ENCODE measurements at regions not wholly inside any gene's neighbourhood (a gene's known extent, or its start where the extent isn't known, plus 50 kb on each side); places are given as distances from the start of the nearest gene placed in this dataset.
"Not testable (repeated sequence)": the region's sequence is repeated elsewhere in the genome, so short reads cannot be mapped to it uniquely, and the experiment has no call there.

- Mint-ChIP-seq H3K4me1 (ENCODE audit: low read depth) (peaks cover 73% of the 10 kb centered on the region), H3K36me3 (ENCODE audit: insufficient read depth in 2 of 2) (peaks cover 12 to 16% of the 10 kb centered on the region in 2 donors), H3K4me3 (peak overlapping the region; percentile 18 to 69), H3K27ac (peak overlapping the region; percentile 78), H3K9me3 (peaks cover 9 to 11% of the 10 kb centered on the region in 2 donors), H3K27me3 (ENCODE audit: low read depth) (no peaks in the 10 kb centered on the region)
- ATAC-seq (replicated peaks in 1 of 2) (no peak), DNase-seq (no peak)
Measured at GRCh38 chr12:89235189-89235993, 116.9 kb downstream of the DUSP6 start.

DNA sequence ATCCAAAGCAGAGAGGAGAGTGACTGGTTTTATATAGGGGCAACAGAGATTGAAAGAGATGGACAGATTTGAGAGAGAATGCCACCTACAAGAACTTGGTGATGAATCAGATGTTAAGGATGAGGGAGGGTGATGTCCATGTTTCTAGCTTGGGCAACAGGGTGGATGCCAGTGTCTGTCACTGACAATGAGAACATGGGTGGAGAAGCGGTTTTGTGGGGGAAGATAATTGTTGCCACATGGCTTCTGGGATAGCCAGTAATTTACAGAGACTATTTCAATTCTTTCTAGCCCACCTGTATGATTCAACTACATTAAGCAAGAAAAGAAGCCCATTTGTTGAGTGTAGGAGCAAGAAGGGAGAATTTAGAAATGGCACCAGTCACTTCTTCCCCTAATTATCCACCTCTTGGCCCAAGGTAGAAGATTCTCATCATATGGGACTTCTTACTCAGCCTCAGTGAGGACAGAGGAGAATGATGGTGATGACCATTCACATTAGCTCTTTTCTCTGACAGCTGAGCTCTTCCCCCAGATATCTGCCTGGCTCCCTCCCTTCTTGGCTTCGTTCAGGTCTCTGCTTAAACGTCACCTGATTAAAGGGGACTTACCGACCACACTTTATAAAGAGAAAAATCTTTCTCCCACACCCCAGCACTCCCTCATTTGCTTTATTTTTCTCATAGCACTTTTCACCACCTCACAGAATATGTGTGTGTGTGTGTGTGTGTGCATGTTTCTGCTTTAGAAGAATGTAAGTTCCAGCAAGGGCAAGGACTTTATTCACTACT, 117.8 kb downstream of the DUSP6 start:
- Mint-ChIP-seq H3K27ac (peak overlapping the region; percentile 78), H3K36me3 (ENCODE audit: insufficient read depth in 2 of 2) (peaks cover 10 to 16% of the 10 kb centered on the region in 2 donors), H3K4me3 (peak overlapping the region in 1 of 2 donors; percentile 69), H3K27me3 (ENCODE audit: low read depth) (no peaks in the 10 kb centered on the region), H3K9me3 (peaks cover 9 to 11% of the 10 kb centered on the region in 2 donors), H3K4me1 (ENCODE audit: low read depth) (peaks cover 67% of the 10 kb centered on the region)
- DNase-seq (no peak), ATAC-seq (replicated peaks in 1 of 2) (peak in 1 of 2 donors; percentile 14)

DNA sequence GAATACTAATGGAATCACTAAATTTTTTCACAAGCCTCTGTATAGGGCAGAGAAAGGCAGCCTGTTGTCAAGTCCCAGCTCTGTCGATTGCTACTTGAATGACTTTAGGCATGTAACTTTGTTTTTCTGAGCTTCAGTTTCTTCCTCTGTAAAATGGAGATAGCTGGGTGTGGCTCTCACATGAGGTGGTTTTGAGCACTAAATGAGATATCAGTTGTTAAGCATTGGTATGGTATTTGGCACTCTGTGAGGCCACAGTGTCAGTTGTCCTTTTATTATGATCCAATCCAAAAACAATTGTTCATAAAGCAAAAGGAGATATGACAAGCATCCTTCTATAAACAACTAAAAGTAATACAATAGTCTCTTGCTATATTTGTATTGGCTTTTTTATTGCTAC, 120.6 kb downstream of the DUSP6 start:
- Mint-ChIP-seq H3K27me3 (ENCODE audit: low read depth) (no peaks in the 10 kb centered on the region), H3K27ac (peak overlapping the region; percentile 55), H3K4me1 (ENCODE audit: low read depth) (peaks cover 71% of the 10 kb centered on the region), H3K4me3 (peak overlapping the region in 1 of 2 donors; percentile 49), H3K9me3 (peaks cover 3 to 4% of the 10 kb centered on the region in 2 donors), H3K36me3 (ENCODE audit: insufficient read depth in 2 of 2) (peaks cover 7 to 10% of the 10 kb centered on the region in 2 donors)
- ATAC-seq (replicated peaks in 1 of 2) (peak; percentile 34 to 62), DNase-seq (no peak)

GRCh38 chr12:89230376-89231315, 121.7 kb downstream of the DUSP6 start:
- no peak for DNase-seq
- peaks cover 73% of the 10 kb centered on the region for H3K4me1 Mint-ChIP-seq (ENCODE audit: low read depth)
- H3K4me3 Mint-ChIP-seq, result peak overlapping the region in 1 of 2 donors; percentile 16
- peaks cover 7 to 10% of the 10 kb centered on the region in 2 donors for H3K36me3 Mint-ChIP-seq (ENCODE audit: insufficient read depth in 2 of 2)
- H3K27me3 Mint-ChIP-seq (ENCODE audit: low read depth), result no peaks in the 10 kb centered on the region
- H3K9me3 Mint-ChIP-seq, result peaks cover 3 to 4% of the 10 kb centered on the region in 2 donors
- no peak overlapping the region for H3K27ac Mint-ChIP-seq
- no peak for ATAC-seq (replicated peaks in 1 of 2)

DNA sequence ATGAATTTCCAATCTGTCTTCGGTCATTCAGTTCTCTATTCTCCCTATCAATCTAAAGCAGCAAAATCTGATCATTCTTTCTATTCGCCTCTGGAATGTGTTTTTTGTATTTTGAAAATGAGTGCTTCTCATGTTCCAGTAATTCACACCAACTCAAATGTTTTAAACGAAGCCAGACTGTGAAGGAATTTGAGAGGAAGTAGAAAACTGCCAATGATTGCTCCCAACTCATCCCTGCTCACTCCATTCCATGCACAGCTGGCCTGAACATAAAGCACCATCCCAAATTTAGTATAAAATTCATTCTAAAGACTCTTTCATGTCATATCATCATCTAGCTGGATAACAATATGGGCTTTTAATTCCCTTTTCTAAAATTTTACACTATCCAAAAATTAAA, 123.8 kb downstream of the DUSP6 start:
- DNase-seq (no peak), ATAC-seq (replicated peaks in 1 of 2) (no peak)
- Mint-ChIP-seq H3K4me3 (no peak overlapping the region), H3K4me1 (ENCODE audit: low read depth) (peaks cover 80% of the 10 kb centered on the region), H3K27me3 (ENCODE audit: low read depth) (no peaks in the 10 kb centered on the region), H3K9me3 (peaks cover 0 to under 1% of the 10 kb centered on the region in 2 donors), H3K27ac (peak overlapping the region; percentile 29), H3K36me3 (ENCODE audit: insufficient read depth in 2 of 2) (peaks cover 6 to 8% of the 10 kb centered on the region in 2 donors)

DNA sequence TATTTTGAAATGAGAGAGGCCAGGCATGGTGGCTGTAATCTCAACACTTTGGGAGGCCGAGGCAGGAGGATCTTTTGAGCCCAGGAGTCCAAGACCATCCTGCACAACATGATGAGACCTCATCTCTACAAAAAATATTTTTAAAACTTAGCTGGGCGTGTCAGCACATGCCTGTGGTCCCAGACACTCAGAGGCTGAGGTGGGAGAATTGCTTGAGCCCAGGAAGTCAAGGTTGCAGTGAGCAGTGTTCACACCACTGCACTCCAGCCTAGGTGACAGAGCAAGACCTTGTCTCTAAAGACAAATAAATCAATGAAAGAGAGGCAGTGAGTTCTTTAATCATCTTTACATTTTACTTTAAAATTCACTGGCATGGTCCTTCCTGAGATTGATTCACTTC, 124.5 kb downstream of the DUSP6 start:
- no peaks in the 10 kb centered on the region for H3K27me3 Mint-ChIP-seq (ENCODE audit: low read depth)
- peaks cover 6 to 11% of the 10 kb centered on the region in 2 donors for H3K36me3 Mint-ChIP-seq (ENCODE audit: insufficient read depth in 2 of 2)
- H3K27ac Mint-ChIP-seq, result no peak overlapping the region
- no peak for ATAC-seq (replicated peaks in 1 of 2)
- peak overlapping the region in 1 of 2 donors; percentile 21 for H3K4me3 Mint-ChIP-seq
- H3K9me3 Mint-ChIP-seq, result peaks cover 2 to 3% of the 10 kb centered on the region in 2 donors
- no peak for DNase-seq
- peaks cover 80% of the 10 kb centered on the region for H3K4me1 Mint-ChIP-seq (ENCODE audit: low read depth)

GRCh38 chr12:89225808-89226411, 126.4 kb downstream of the DUSP6 start:
- Mint-ChIP-seq H3K4me1 (ENCODE audit: low read depth) (peaks cover 74% of the 10 kb centered on the region), H3K36me3 (ENCODE audit: insufficient read depth in 2 of 2) (peaks cover 12 to 19% of the 10 kb centered on the region in 2 donors), H3K27me3 (ENCODE audit: low read depth) (no peaks in the 10 kb centered on the region), H3K9me3 (peaks cover 2 to 5% of the 10 kb centered on the region in 2 donors), H3K27ac (peak overlapping the region; percentile 96), H3K4me3 (peak overlapping the region; percentile 53 to 69)
- DNase-seq (peak; percentile 61 to 62), ATAC-seq (replicated peaks in 1 of 2) (peak; percentile 79 to 80)

GRCh38 chr12:89225401-89225800, 126.9 kb downstream of the DUSP6 start:
- DNase-seq, result peak; percentile 85 to 89
- Mint-ChIP-seq H3K4me3 (peak overlapping the region; percentile 53 to 69), H3K27ac (peak overlapping the region; percentile 96), H3K27me3 (ENCODE audit: low read depth) (no peaks in the 10 kb centered on the region), H3K36me3 (ENCODE audit: insufficient read depth in 2 of 2) (peaks cover 13 to 23% of the 10 kb centered on the region in 2 donors), H3K9me3 (peaks cover 4 to 9% of the 10 kb centered on the region in 2 donors), H3K4me1 (ENCODE audit: low read depth) (peaks cover 73% of the 10 kb centered on the region)
- ATAC-seq (replicated peaks in 1 of 2), result peak; percentile 89 to 90

GRCh38 chr12:89222580-89222979, 129.7 kb downstream of the DUSP6 start:
- not testable (repeated sequence) for H3K27ac Mint-ChIP-seq; ATAC-seq (replicated peaks in 1 of 2); H3K27me3 Mint-ChIP-seq (ENCODE audit: low read depth); H3K9me3 Mint-ChIP-seq; H3K4me3 Mint-ChIP-seq
- DNase-seq, result peak in 1 of 2 donors; percentile 24
- peaks cover 13 to 23% of the 10 kb centered on the region in 2 donors for H3K36me3 Mint-ChIP-seq (ENCODE audit: insufficient read depth in 2 of 2)
- H3K4me1 Mint-ChIP-seq (ENCODE audit: low read depth), result peaks cover 56% of the 10 kb centered on the region

GRCh38 chr12:89217472-89217871, 134.8 kb downstream of the DUSP6 start:
- H3K4me1 Mint-ChIP-seq (ENCODE audit: low read depth), result peaks cover 11% of the 10 kb centered on the region
- H3K27me3 Mint-ChIP-seq (ENCODE audit: low read depth), result no peaks in the 10 kb centered on the region
- no peak for DNase-seq
- no peak for ATAC-seq (replicated peaks in 1 of 2)
- H3K9me3 Mint-ChIP-seq, result peaks cover 4 to 6% of the 10 kb centered on the region in 2 donors
- H3K4me3 Mint-ChIP-seq, result no peak overlapping the region
- peaks cover 9 to 13% of the 10 kb centered on the region in 2 donors for H3K36me3 Mint-ChIP-seq (ENCODE audit: insufficient read depth in 2 of 2)
- H3K27ac Mint-ChIP-seq, result no peak overlapping the region

- Mint-ChIP-seq H3K27me3 (ENCODE audit: low read depth) (no peaks in the 10 kb centered on the region), H3K9me3 (peaks cover 4 to 6% of the 10 kb centered on the region in 2 donors), H3K4me3 (no peak overlapping the region), H3K4me1 (ENCODE audit: low read depth) (peaks cover 13% of the 10 kb centered on the region), H3K27ac (no peak overlapping the region), H3K36me3 (ENCODE audit: insufficient read depth in 2 of 2) (peaks cover 8% of the 10 kb centered on the region in 2 donors)
- DNase-seq, result no peak
- no peak for ATAC-seq (replicated peaks in 1 of 2)
Measured at GRCh38 chr12:89216211-89216952, 135.9 kb downstream of the DUSP6 start.

All from activated T-cell treated with anti-CD3 and anti-CD28 coated beads, Interleukin-2, amount 50 U/mL, for 72 hours (primary cell).